H1 (cell line): ENCODE measurements at regions not wholly inside any gene's neighbourhood (a gene's known extent, or its start where the extent isn't known, plus 50 kb on each side); places are given as distances from the start of the nearest gene placed in this dataset.

Source experiments
- TF ChIP-seq, protein P1 (sequence below): fragments of 300-600 bp; sonication (generic); IDR thresholded peaks from 2 replicates; pipeline ENCODE4 v1.7.1; 2012; ENCODE audit warnings: low read length, moderate library complexity, mild to moderate bottlenecking, inconsistent platforms; ENCODE audit not compliant: insufficient replicate concordance

DNA sequence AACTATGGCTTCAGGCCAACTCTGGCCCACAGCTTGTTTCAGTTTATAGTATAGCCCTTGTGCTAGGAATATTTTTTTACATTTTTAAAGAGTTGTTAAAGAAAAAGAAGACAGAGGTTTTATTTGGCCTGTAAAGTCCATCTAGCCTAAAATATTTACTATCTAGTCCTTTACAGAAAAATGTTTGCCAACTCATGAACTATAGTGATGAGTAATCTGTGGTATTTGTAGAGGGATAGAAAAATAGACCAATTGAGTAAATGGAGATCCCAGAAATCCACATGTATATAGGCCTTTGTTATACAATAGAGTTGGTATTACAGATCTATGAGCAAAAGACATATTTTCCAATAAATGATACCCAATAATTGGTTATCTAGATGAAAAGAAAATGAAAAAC, 288.7 kb downstream of the PRDM5 start (continued):
- TF ChIP-seq, protein P1, sequence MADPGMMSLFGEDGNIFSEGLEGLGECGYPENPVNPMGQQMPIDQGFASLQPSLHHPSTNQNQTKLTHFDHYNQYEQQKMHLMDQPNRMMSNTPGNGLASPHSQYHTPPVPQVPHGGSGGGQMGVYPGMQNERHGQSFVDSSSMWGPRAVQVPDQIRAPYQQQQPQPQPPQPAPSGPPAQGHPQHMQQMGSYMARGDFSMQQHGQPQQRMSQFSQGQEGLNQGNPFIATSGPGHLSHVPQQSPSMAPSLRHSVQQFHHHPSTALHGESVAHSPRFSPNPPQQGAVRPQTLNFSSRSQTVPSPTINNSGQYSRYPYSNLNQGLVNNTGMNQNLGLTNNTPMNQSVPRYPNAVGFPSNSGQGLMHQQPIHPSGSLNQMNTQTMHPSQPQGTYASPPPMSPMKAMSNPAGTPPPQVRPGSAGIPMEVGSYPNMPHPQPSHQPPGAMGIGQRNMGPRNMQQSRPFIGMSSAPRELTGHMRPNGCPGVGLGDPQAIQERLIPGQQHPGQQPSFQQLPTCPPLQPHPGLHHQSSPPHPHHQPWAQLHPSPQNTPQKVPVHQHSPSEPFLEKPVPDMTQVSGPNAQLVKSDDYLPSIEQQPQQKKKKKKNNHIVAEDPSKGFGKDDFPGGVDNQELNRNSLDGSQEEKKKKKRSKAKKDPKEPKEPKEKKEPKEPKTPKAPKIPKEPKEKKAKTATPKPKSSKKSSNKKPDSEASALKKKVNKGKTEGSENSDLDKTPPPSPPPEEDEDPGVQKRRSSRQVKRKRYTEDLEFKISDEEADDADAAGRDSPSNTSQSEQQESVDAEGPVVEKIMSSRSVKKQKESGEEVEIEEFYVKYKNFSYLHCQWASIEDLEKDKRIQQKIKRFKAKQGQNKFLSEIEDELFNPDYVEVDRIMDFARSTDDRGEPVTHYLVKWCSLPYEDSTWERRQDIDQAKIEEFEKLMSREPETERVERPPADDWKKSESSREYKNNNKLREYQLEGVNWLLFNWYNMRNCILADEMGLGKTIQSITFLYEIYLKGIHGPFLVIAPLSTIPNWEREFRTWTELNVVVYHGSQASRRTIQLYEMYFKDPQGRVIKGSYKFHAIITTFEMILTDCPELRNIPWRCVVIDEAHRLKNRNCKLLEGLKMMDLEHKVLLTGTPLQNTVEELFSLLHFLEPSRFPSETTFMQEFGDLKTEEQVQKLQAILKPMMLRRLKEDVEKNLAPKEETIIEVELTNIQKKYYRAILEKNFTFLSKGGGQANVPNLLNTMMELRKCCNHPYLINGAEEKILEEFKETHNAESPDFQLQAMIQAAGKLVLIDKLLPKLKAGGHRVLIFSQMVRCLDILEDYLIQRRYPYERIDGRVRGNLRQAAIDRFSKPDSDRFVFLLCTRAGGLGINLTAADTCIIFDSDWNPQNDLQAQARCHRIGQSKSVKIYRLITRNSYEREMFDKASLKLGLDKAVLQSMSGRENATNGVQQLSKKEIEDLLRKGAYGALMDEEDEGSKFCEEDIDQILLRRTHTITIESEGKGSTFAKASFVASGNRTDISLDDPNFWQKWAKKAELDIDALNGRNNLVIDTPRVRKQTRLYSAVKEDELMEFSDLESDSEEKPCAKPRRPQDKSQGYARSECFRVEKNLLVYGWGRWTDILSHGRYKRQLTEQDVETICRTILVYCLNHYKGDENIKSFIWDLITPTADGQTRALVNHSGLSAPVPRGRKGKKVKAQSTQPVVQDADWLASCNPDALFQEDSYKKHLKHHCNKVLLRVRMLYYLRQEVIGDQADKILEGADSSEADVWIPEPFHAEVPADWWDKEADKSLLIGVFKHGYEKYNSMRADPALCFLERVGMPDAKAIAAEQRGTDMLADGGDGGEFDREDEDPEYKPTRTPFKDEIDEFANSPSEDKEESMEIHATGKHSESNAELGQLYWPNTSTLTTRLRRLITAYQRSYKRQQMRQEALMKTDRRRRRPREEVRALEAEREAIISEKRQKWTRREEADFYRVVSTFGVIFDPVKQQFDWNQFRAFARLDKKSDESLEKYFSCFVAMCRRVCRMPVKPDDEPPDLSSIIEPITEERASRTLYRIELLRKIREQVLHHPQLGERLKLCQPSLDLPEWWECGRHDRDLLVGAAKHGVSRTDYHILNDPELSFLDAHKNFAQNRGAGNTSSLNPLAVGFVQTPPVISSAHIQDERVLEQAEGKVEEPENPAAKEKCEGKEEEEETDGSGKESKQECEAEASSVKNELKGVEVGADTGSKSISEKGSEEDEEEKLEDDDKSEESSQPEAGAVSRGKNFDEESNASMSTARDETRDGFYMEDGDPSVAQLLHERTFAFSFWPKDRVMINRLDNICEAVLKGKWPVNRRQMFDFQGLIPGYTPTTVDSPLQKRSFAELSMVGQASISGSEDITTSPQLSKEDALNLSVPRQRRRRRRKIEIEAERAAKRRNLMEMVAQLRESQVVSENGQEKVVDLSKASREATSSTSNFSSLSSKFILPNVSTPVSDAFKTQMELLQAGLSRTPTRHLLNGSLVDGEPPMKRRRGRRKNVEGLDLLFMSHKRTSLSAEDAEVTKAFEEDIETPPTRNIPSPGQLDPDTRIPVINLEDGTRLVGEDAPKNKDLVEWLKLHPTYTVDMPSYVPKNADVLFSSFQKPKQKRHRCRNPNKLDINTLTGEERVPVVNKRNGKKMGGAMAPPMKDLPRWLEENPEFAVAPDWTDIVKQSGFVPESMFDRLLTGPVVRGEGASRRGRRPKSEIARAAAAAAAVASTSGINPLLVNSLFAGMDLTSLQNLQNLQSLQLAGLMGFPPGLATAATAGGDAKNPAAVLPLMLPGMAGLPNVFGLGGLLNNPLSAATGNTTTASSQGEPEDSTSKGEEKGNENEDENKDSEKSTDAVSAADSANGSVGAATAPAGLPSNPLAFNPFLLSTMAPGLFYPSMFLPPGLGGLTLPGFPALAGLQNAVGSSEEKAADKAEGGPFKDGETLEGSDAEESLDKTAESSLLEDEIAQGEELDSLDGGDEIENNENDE, result no peak
